OCI-LY1 (cell line): ENCODE measurements at regions not wholly inside any gene's neighbourhood (a gene's known extent, or its start where the extent isn't known, plus 50 kb on each side); places are given as distances from the start of the nearest gene placed in this dataset.

Experiments used
- H2AFZ ChIP-seq: fragments of 200-600 bp; sonication (generic), shearing (Covaris generic); 2 replicates; pipeline ENCODE4 v1.6.0; 2014; ENCODE audit warnings: antibody characterized with exemption, mild to moderate bottlenecking, low read length
- H3F3A ChIP-seq: fragments of 200-600 bp; sonication (generic), shearing (Covaris generic); 2 replicates; pipeline ENCODE4 v1.6.0; 2014; ENCODE audit warnings: mild to moderate bottlenecking, antibody characterized with exemption, low read length, moderate library complexity; ENCODE audit not compliant: insufficient read depth
- H3K27ac ChIP-seq: fragments of 200-600 bp; sonication (generic); 2 replicates; pipeline ENCODE4 v1.5.1; 2014; ENCODE audit warnings: low read length, mixed run types, mild to moderate bottlenecking, low read depth; ENCODE audit not compliant: poor library complexity, severe bottlenecking
- H3K27me3 ChIP-seq: fragments of 200-600 bp; sonication (generic); 2 replicates; pipeline ENCODE4 v1.6.0; 2014; ENCODE audit warnings: antibody characterized with exemption, mild to moderate bottlenecking, low read length, moderate library complexity; ENCODE audit not compliant: insufficient read depth
- H3K36me3 ChIP-seq: fragments of 200-600 bp; sonication (generic); 2 replicates; pipeline ENCODE4 v1.6.1; 2014; ENCODE audit warnings: mild to moderate bottlenecking, antibody characterized with exemption, low read length, moderate library complexity, mixed read lengths; ENCODE audit not compliant: insufficient read depth
- H3K4me1 ChIP-seq: fragments of 200-600 bp; sonication (generic); 2 replicates; pipeline ENCODE4 v1.5.1; 2014; ENCODE audit warnings: mild to moderate bottlenecking, low read length, moderate library complexity; ENCODE audit not compliant: insufficient read depth, severe bottlenecking
- H3K4me2 ChIP-seq: fragments of 200-600 bp; sonication (generic), shearing (Covaris generic); 2 replicates; pipeline ENCODE4 v1.6.1; 2014; ENCODE audit warnings: low read length
- H3K4me3 ChIP-seq: fragments of 200-600 bp; sonication (generic); 2 replicates; pipeline ENCODE4 v1.5.1; 2014; ENCODE audit warnings: low read length, low read depth, mild to moderate bottlenecking, mixed read lengths; ENCODE audit not compliant: poor library complexity, severe bottlenecking
- H3K79me2 ChIP-seq: fragments of 200-600 bp; shearing (Covaris generic); 2 replicates; pipeline ENCODE4 v1.6.1; 2016; ENCODE audit warnings: mixed run types, low read length, mixed read lengths; ENCODE audit not compliant: insufficient read depth
- H3K9ac ChIP-seq: fragments of 200-600 bp; sonication (generic), shearing (Covaris generic); 2 replicates; pipeline ENCODE4 v1.6.1; 2014; ENCODE audit warnings: mild to moderate bottlenecking, low read length, mixed read lengths
- H3K9me2 ChIP-seq: fragments of 200-600 bp; sonication (generic), shearing (Covaris generic); 2 replicates; pipeline ENCODE4 v1.6.1; 2014; ENCODE audit warnings: low read depth, mild to moderate bottlenecking, low read length, mixed read lengths
- H3K9me3 ChIP-seq: fragments of 200-600 bp; shearing (Covaris generic); 2 replicates; pipeline ENCODE4 v1.6.1; 2014; ENCODE audit warnings: low read length, mixed read lengths
- H4K20me1 ChIP-seq: fragments of 200-600 bp; sonication (generic), shearing (Covaris generic); 2 replicates; pipeline ENCODE4 v1.6.0; 2016; ENCODE audit warnings: mild to moderate bottlenecking, low read length; ENCODE audit not compliant: insufficient read depth
- CTCF ChIP-seq: fragments of 200-600 bp; sonication (generic), shearing (Covaris generic); IDR thresholded peaks from 2 replicates; pipeline ENCODE4 v1.5.1; 2017; ENCODE audit warnings: mild to moderate bottlenecking, antibody characterized with exemption, low read length, moderate library complexity, mixed read lengths
- EZH2 ChIP-seq: fragments of 200-600 bp; sonication (generic), shearing (Covaris generic); IDR thresholded peaks from 2 replicates; pipeline ENCODE4 v1.8.0; 2017; ENCODE audit warnings: borderline replicate concordance, mixed run types, mild to moderate bottlenecking, antibody characterized with exemption, low read length, moderate library complexity, mixed read lengths

- Histone ChIP-seq H3K9ac (no peak overlapping the region), H3K36me3 (no peaks in the 10 kb centered on the region), H3K4me2 (no peak overlapping the region), H3K9me2 (no peaks in the 10 kb centered on the region), H3K79me2 (no peaks in the 10 kb centered on the region), H4K20me1 (no peaks in the 10 kb centered on the region), H3K4me1 (no peaks in the 10 kb centered on the region), H3F3A (no peaks in the 10 kb centered on the region), H3K9me3 (no peaks in the 10 kb centered on the region), H3K27ac (no peak overlapping the region), H3K27me3 (no peaks in the 10 kb centered on the region), H3K4me3 (no peak overlapping the region), H2AFZ (no peak overlapping the region)
- TF ChIP-seq EZH2 (no peak), CTCF (no peak)
Observed at GRCh38 chr18:45349467-45349866, 265.8 kb upstream of the SLC14A2 start.

- no peak overlapping the region for H3K4me3 ChIP-seq
- no peak overlapping the region for H2AFZ ChIP-seq
- no peaks in the 10 kb centered on the region for H3K79me2 ChIP-seq
- no peak overlapping the region for H3K27ac ChIP-seq
- no peaks in the 10 kb centered on the region for H3K36me3 ChIP-seq
- no peak for TF ChIP-seq CTCF
- no peak overlapping the region for H3K4me2 ChIP-seq
- H3K9me2 ChIP-seq, result no peaks in the 10 kb centered on the region
- H3F3A ChIP-seq, result no peaks in the 10 kb centered on the region
- H3K4me1 ChIP-seq, result no peaks in the 10 kb centered on the region
- no peaks in the 10 kb centered on the region for H4K20me1 ChIP-seq
- H3K9me3 ChIP-seq, result no peaks in the 10 kb centered on the region
- no peaks in the 10 kb centered on the region for H3K27me3 ChIP-seq
- H3K9ac ChIP-seq, result no peak overlapping the region
Observed at GRCh38 chr18:45350404-45351156, 264.7 kb upstream of the SLC14A2 start.

- no peak overlapping the region for H3K4me2 ChIP-seq
- no peak overlapping the region for H3K27ac ChIP-seq
- TF ChIP-seq EZH2 (no peak), CTCF (no peak)
- no peaks in the 10 kb centered on the region for H3F3A ChIP-seq
- H2AFZ ChIP-seq, result no peak overlapping the region
- no peaks in the 10 kb centered on the region for H3K4me1 ChIP-seq
- no peaks in the 10 kb centered on the region for H3K9me3 ChIP-seq
- no peaks in the 10 kb centered on the region for H3K27me3 ChIP-seq
- no peaks in the 10 kb centered on the region for H3K36me3 ChIP-seq
- H3K4me3 ChIP-seq, result no peak overlapping the region
- H4K20me1 ChIP-seq, result no peaks in the 10 kb centered on the region
- no peak overlapping the region for H3K9ac ChIP-seq
- H3K79me2 ChIP-seq, result no peaks in the 10 kb centered on the region
- no peaks in the 10 kb centered on the region for H3K9me2 ChIP-seq
Observed at GRCh38 chr18:45352874-45353273, 262.4 kb upstream of the SLC14A2 start.
